ENCODE measurements at regions not wholly inside any gene's neighbourhood (a gene's known extent, or its start where the extent isn't known, plus 50 kb on each side); places are given as distances from the start of the nearest gene placed in this dataset.

GRCh38 chr3:103614719-103615118 lies 1179.9 kb downstream of the ZPLD1 start:
- TF ChIP-seq GATA2 (IDR thresholded peaks at IDR 0.05; ENCODE audit: low read depth, low read length) (no peak), GATA3 (IDR thresholded peaks at IDR 0.05; ENCODE audit: low read depth, low read length) (no peak)
